Stimulated activated naive CD8-positive, alpha-beta T cell treated with anti-CD3 and anti-CD28 coated beads, Interleukin-15, Interleukin-2, amounts not matched to agents 100 U/mL and 50 U/mL, for 24 hours (primary cell): ENCODE measurements at regions not wholly inside any gene's neighbourhood (a gene's known extent, or its start where the extent isn't known, plus 50 kb on each side); places are given as distances from the start of the nearest gene placed in this dataset.
"Not testable (repeated sequence)": the region's sequence is repeated elsewhere in the genome, so short reads cannot be mapped to it uniquely, and the experiment has no call there.

ENCODE experiments used
- ATAC-seq: fragments of 150-1000 bp; cut with Tn5 transposase; one replicate; pipeline ENCODE4 v1.10.0; 2021
- DNase-seq: peaks from one replicate; pipeline ENCODE4 v3.0.0; 2021

- DNase-seq, result no peak
- ATAC-seq, result no peak
These were observed 431.2 kb upstream of the SGCG start for GRCh38 chr13:22749626-22750025.

- no peak for DNase-seq
- ATAC-seq, result no peak
These were observed 423.2 kb upstream of the SGCG start for GRCh38 chr13:22757530-22758120.

- ATAC-seq (no peak), DNase-seq (no peak)
These were observed 422.5 kb upstream of the SGCG start for GRCh38 chr13:22758245-22758644.

GRCh38 chr13:22761709-22762108 lies 419.1 kb upstream of the SGCG start:
- ATAC-seq (no peak), DNase-seq (no peak)

- ATAC-seq (no peak), DNase-seq (no peak)
These were observed 415.2 kb upstream of the SGCG start for GRCh38 chr13:22765547-22765946.

- ATAC-seq (no peak), DNase-seq (no peak)
These were observed 409.9 kb upstream of the SGCG start for GRCh38 chr13:22770891-22771290.

GRCh38 chr13:22773465-22773864 lies 407.3 kb upstream of the SGCG start:
- ATAC-seq, result no peak
- no peak for DNase-seq

- ATAC-seq (no peak), DNase-seq (no peak)
These were observed 404.2 kb upstream of the SGCG start for GRCh38 chr13:22776394-22777186.

GRCh38 chr13:22777207-22777606 lies 403.6 kb upstream of the SGCG start:
- ATAC-seq (no peak), DNase-seq (no peak)

GRCh38 chr13:22789027-22789593 lies 391.7 kb upstream of the SGCG start:
- DNase-seq, result no peak
- ATAC-seq, result no peak

GRCh38 chr13:22789916-22790315 lies 390.9 kb upstream of the SGCG start:
- no peak for DNase-seq
- no peak for ATAC-seq

- no peak for ATAC-seq
- DNase-seq, result no peak
These were observed 387.1 kb upstream of the SGCG start for GRCh38 chr13:22793598-22794134.

- DNase-seq, result no peak
These were observed 380.0 kb upstream of the SGCG start for GRCh38 chr13:22800526-22801401.

GRCh38 chr13:22801402-22802003 lies 379.3 kb upstream of the SGCG start:
- DNase-seq (no peak), ATAC-seq (no peak)

More at GRCh38 chr13:22800526-22801401, 380.0 kb upstream of the SGCG start:
- no peak for ATAC-seq

- no peak for ATAC-seq
- no peak for DNase-seq
These were observed 368.0 kb upstream of the SGCG start for GRCh38 chr13:22812793-22813192.

GRCh38 chr13:22813531-22814377 lies 367.0 kb upstream of the SGCG start:
- not testable (repeated sequence) for DNase-seq, ATAC-seq

GRCh38 chr13:22814433-22814832 lies 366.3 kb upstream of the SGCG start:
- not testable (repeated sequence) for DNase-seq, ATAC-seq

GRCh38 chr13:22821589-22821988 lies 359.2 kb upstream of the SGCG start:
- ATAC-seq (no peak), DNase-seq (no peak)

GRCh38 chr13:22825186-22825585 lies 355.6 kb upstream of the SGCG start:
- DNase-seq (no peak), ATAC-seq (no peak)

GRCh38 chr13:22828081-22828480 lies 352.7 kb upstream of the SGCG start:
- ATAC-seq (no peak), DNase-seq (no peak)

GRCh38 chr13:22836475-22836874 lies 344.3 kb upstream of the SGCG start:
- no peak for DNase-seq
- ATAC-seq, result no peak
